ENCODE measurements at regions not wholly inside any gene's neighbourhood (a gene's known extent, or its start where the extent isn't known, plus 50 kb on each side); places are given as distances from the start of the nearest gene placed in this dataset.

- H3K4me3 ChIP-seq (ENCODE audit: low read depth in 1 of 2, low read length in 2 of 2), result no peak overlapping the region
- DNase-seq (no peak), ATAC-seq (ENCODE audit: insufficient read depth, low read depth) (no peak)
- H4K20me1 ChIP-seq (ENCODE audit: insufficient read depth, low read length), result no peaks in the 10 kb centered on the region
- H2AFZ ChIP-seq (ENCODE audit: low read depth, low read length), result no peak overlapping the region
- no peaks in the 10 kb centered on the region for H3K4me1 ChIP-seq (ENCODE audit: insufficient read depth, low read length)
- no peaks in the 10 kb centered on the region for H3K36me3 ChIP-seq (ENCODE audit: insufficient read depth, low read length)
- no peak overlapping the region for H3K4me2 ChIP-seq (ENCODE audit: insufficient read depth, low read length)
- H3K9ac ChIP-seq (ENCODE audit: low read depth, low read length), result no peak overlapping the region
- H3K9me3 ChIP-seq (ENCODE audit: insufficient read depth, low read length, severe bottlenecking), result no peaks in the 10 kb centered on the region
- TF ChIP-seq EZH2 (IDR thresholded peaks at IDR 0.05; ENCODE audit: borderline replicate concordance, low read depth, low read length, severe bottlenecking) (no peak), CTCF (IDR thresholded peaks at IDR 0.05; ENCODE audit: borderline replicate concordance, extremely low read depth, low read length, poor library complexity, severe bottlenecking) (no peak)
- no peaks in the 10 kb centered on the region for H3K27me3 ChIP-seq (ENCODE audit: insufficient read depth, low read length, poor library complexity)
- no peaks in the 10 kb centered on the region for H3K79me2 ChIP-seq (ENCODE audit: insufficient read depth, low read length)
- H3K27ac ChIP-seq (ENCODE audit: low read length), result no peak overlapping the region
Measured at GRCh38 chr4:180810581-180810980, 1432.6 kb upstream of the TENM3 start.

- TF ChIP-seq CTCF (IDR thresholded peaks at IDR 0.05; ENCODE audit: borderline replicate concordance, extremely low read depth, low read length, poor library complexity, severe bottlenecking) (no peak), EZH2 (IDR thresholded peaks at IDR 0.05; ENCODE audit: borderline replicate concordance, low read depth, low read length, severe bottlenecking) (no peak)
- no peaks in the 10 kb centered on the region for H3K27me3 ChIP-seq (ENCODE audit: insufficient read depth, low read length, poor library complexity)
- no peak overlapping the region for H2AFZ ChIP-seq (ENCODE audit: low read depth, low read length)
- no peaks in the 10 kb centered on the region for H3K9me3 ChIP-seq (ENCODE audit: insufficient read depth, low read length, severe bottlenecking)
- H4K20me1 ChIP-seq (ENCODE audit: insufficient read depth, low read length), result no peaks in the 10 kb centered on the region
- no peaks in the 10 kb centered on the region for H3K4me1 ChIP-seq (ENCODE audit: insufficient read depth, low read length)
- no peak overlapping the region for H3K4me2 ChIP-seq (ENCODE audit: insufficient read depth, low read length)
- H3K9ac ChIP-seq (ENCODE audit: low read depth, low read length), result no peak overlapping the region
- no peaks in the 10 kb centered on the region for H3K36me3 ChIP-seq (ENCODE audit: insufficient read depth, low read length)
- H3K79me2 ChIP-seq (ENCODE audit: insufficient read depth, low read length), result no peaks in the 10 kb centered on the region
- DNase-seq, result no peak
- H3K27ac ChIP-seq (ENCODE audit: low read length), result no peak overlapping the region
- ATAC-seq (ENCODE audit: insufficient read depth, low read depth), result no peak
- H3K4me3 ChIP-seq (ENCODE audit: low read depth in 1 of 2, low read length in 2 of 2), result no peak overlapping the region
Measured at GRCh38 chr4:180811556-180811955, 1431.6 kb upstream of the TENM3 start.

GRCh38 chr4:180812783-180813182 lies 1430.4 kb upstream of the TENM3 start:
- no peak for ATAC-seq (ENCODE audit: insufficient read depth, low read depth)

More at GRCh38 chr4:180812783-180813182, 1430.4 kb upstream of the TENM3 start:
- Histone ChIP-seq H3K4me2 (ENCODE audit: insufficient read depth, low read length) (no peak overlapping the region), H4K20me1 (ENCODE audit: insufficient read depth, low read length) (no peaks in the 10 kb centered on the region), H3K4me3 (ENCODE audit: low read depth in 1 of 2, low read length in 2 of 2) (no peak overlapping the region), H2AFZ (ENCODE audit: low read depth, low read length) (no peak overlapping the region), H3K79me2 (ENCODE audit: insufficient read depth, low read length) (no peaks in the 10 kb centered on the region), H3K27ac (ENCODE audit: low read length) (no peak overlapping the region), H3K27me3 (ENCODE audit: insufficient read depth, low read length, poor library complexity) (no peaks in the 10 kb centered on the region), H3K36me3 (ENCODE audit: insufficient read depth, low read length) (no peaks in the 10 kb centered on the region), H3K9ac (ENCODE audit: low read depth, low read length) (no peak overlapping the region), H3K4me1 (ENCODE audit: insufficient read depth, low read length) (no peaks in the 10 kb centered on the region), H3K9me3 (ENCODE audit: insufficient read depth, low read length, severe bottlenecking) (no peaks in the 10 kb centered on the region)
- no peak for TF ChIP-seq CTCF (IDR thresholded peaks at IDR 0.05; ENCODE audit: borderline replicate concordance, extremely low read depth, low read length, poor library complexity, severe bottlenecking)
- no peak for TF ChIP-seq EZH2 (IDR thresholded peaks at IDR 0.05; ENCODE audit: borderline replicate concordance, low read depth, low read length, severe bottlenecking)
- DNase-seq, result no peak
